GM12865 (cell line): ENCODE measurements at regions not wholly inside any gene's neighbourhood (a gene's known extent, or its start where the extent isn't known, plus 50 kb on each side); places are given as distances from the start of the nearest gene placed in this dataset.

ENCODE experiments used
- DNase-seq: peaks from one replicate; pipeline ENCODE4 v3.0.0; 2010; ENCODE audit warnings: low read depth
- H3K4me3 ChIP-seq: 2 replicates; pipeline ENCODE4 v1.5.1; 2011; ENCODE audit warnings: mild to moderate bottlenecking, low read depth, low read length, control low read depth
- TF ChIP-seq, protein P1 (sequence below): IDR thresholded peaks from 2 replicates; pipeline ENCODE4 v1.5.1; 2011; ENCODE audit warnings: low read length, control low read depth, low read depth, inconsistent platforms; ENCODE audit not compliant: insufficient read depth; ENCODE audit errors: missing control alignments

DNA sequence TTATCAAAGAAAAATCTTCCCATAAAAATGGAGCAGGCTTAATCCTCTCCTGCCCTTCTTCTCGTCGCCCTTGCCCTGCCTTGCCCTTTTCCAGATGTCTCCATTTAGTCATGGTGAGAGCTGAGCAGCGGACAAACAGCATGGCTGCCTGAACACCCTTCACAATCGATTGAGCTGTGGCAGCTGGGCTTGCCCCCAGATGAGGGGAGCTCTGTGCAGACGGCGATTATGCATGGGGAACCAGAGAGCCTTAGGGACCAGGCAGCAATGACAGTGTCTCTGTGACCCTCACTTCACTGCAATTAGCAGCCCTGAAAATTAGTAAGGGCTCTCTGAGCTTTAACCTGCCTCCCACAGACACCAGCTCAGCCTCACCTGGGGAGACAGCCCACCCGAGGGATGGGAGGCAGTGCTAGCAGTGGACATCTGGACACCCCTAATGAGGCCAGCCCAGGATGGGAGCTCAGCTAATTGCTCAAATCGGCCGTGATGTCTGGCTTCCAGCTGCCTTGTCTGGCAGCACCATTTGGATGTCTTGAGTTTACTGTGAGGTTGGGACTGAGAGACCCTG is 365.7 kb downstream of the TNS1 start:
- TF ChIP-seq, protein P1, sequence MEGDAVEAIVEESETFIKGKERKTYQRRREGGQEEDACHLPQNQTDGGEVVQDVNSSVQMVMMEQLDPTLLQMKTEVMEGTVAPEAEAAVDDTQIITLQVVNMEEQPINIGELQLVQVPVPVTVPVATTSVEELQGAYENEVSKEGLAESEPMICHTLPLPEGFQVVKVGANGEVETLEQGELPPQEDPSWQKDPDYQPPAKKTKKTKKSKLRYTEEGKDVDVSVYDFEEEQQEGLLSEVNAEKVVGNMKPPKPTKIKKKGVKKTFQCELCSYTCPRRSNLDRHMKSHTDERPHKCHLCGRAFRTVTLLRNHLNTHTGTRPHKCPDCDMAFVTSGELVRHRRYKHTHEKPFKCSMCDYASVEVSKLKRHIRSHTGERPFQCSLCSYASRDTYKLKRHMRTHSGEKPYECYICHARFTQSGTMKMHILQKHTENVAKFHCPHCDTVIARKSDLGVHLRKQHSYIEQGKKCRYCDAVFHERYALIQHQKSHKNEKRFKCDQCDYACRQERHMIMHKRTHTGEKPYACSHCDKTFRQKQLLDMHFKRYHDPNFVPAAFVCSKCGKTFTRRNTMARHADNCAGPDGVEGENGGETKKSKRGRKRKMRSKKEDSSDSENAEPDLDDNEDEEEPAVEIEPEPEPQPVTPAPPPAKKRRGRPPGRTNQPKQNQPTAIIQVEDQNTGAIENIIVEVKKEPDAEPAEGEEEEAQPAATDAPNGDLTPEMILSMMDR: no peak
- H3K4me3 ChIP-seq: no peak overlapping the region
- no peak for DNase-seq

DNA sequence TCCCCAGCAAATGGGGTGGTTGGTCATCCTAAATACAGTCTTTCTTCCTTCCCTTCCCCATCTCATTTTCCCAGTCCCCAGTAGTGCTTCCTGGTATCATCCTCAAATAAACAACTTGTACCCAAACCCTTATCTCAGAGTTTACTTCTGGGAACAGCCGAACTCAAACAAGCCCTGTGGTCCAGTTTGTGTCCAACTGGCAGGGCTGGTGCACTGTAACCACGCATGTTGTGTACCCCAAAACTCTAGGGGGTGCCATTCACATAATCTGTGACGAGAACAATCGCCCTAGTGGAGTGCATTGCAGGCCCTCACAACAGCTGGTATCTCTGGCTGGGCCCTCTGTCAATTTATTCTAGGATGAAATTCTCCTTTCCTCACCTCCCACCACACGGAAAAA is 366.2 kb downstream of the TNS1 start:
- no peak for DNase-seq
- no peak overlapping the region for H3K4me3 ChIP-seq
- TF ChIP-seq, protein P1: no peak

DNA sequence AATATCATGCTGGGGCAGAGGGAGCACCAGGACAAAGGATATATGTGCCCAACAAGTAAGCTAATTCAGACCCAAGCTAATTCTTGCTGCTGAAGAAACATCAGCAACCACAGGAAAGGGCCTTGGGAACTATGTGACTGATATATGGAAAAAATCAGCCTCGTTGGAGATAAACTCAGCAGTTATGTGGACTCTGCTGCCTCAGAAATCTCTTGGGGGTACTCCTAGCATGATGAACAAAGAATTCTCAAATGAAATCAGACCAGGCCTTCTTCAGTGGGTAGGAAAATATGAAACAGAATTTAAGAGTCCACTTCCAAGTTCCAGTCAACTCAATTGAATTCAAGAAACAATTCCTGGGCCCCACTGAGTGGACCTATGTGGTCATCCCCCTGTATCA is 367.9 kb downstream of the TNS1 start:
- no peak for DNase-seq
- TF ChIP-seq, protein P1: no peak
- no peak overlapping the region for H3K4me3 ChIP-seq

DNA sequence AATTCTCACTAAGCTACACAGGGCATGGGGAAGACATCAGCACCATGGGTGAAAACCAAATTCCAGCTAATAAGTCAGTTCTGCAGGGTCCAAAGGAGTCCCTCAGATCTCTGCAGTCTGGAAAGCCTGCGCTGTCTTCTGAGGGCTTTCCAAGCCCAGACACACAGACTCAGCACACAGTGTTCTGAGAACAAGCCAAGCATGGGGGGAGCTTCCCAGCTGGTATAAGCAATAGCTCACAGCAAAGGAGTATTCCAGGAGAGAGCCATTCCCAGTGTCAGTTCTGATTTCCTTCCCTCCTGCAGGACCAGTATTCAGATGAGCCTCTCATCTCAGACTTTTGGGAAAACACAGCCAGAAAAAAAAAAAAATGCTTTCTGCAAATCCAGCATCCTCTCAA is 370.8 kb downstream of the TNS1 start:
- no peak overlapping the region for H3K4me3 ChIP-seq
- TF ChIP-seq, protein P1: no peak
- no peak for DNase-seq

DNA sequence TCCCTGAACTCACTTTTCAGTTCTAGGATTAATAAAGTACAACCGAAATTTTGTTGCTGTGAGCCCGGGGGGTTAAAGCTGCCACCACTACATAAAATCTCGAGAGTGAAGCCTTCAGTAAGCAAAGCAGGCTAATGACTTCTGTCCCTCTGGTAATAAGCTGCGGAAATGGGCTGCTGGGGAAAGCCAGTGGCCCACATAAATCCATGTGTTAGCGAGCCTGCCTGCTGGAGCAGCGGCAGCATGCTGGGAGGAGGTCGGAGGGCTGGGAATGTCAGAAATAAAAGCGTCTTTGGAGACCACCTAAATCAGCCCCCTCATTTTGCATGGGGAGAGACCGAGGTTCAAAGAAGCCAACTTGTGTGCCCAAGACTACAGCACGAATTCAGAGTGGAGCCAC is 371.7 kb downstream of the TNS1 start:
- no peak for DNase-seq
- TF ChIP-seq, protein P1: no peak
- no peak overlapping the region for H3K4me3 ChIP-seq

DNA sequence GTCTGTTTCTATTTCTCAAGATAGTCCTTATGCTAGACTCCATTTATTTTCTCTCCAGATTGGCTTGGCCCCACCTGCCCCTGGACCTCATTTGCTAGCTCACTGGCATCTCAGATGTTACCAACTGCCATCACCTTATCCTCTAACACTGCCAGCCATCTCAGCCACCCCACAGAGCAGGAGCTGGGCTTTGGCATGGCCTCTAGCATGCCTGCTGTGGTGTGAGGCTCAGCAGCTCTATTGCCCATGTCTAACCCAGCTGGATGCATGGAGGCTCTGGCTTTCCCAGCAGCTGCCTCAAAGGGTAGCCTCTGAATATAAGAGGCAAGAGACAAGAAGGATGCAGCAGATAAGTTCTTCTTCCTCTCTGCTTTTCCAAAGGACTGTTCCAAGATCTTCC is 373.4 kb downstream of the TNS1 start:
- no peak for DNase-seq
- TF ChIP-seq, protein P1: no peak
- no peak overlapping the region for H3K4me3 ChIP-seq

DNA sequence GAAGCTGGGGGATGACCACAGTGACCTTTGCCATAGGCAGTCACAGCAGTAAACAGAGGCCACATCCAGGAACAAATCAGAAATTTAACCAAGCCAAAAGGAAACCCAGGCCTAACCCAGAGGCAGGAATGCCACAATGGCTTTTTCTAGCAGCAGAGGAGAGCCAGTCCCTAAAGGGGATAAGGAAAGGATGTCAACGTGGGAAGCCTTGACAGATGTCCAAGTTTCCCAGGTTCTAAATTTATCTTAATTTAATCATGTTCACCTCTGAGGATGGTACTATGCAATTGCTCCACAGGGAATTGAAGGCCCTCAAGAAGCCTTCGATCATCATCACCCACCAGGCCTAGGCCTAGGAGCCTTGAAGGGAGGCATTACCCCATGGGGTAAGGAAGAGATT is 374.7 kb downstream of the TNS1 start:
- TF ChIP-seq, protein P1: no peak
- DNase-seq: no peak
- H3K4me3 ChIP-seq: no peak overlapping the region
